Smooth muscle cell of the brain vasculature (primary cell): ENCODE measurements at regions not wholly inside any gene's neighbourhood (a gene's known extent, or its start where the extent isn't known, plus 50 kb on each side); places are given as distances from the start of the nearest gene placed in this dataset.

Experiments
- DNase-seq: peaks from one replicate; pipeline ENCODE4 v3.0.0-alpha.2; 2012; ENCODE audit warnings: low read depth, low spot score

DNA sequence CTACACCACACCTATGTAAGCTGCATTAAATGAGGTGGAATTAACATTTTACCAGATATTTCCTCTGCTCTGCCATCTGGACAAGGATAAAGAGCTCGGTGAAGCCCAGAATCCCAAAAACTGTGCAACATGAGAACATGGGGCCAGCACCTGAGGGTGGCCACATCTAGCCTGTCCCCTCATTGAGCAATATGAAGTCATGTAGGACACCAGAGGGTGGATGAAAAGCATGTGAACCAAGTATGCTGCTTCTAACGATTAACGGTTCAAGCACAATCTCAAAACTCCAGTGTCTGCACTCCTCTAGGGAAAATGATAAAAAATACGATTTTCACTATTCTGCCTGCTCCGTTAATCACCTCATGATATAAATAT, 545.8 kb downstream of the EBF1 start:
- DNase-seq: no peak

DNA sequence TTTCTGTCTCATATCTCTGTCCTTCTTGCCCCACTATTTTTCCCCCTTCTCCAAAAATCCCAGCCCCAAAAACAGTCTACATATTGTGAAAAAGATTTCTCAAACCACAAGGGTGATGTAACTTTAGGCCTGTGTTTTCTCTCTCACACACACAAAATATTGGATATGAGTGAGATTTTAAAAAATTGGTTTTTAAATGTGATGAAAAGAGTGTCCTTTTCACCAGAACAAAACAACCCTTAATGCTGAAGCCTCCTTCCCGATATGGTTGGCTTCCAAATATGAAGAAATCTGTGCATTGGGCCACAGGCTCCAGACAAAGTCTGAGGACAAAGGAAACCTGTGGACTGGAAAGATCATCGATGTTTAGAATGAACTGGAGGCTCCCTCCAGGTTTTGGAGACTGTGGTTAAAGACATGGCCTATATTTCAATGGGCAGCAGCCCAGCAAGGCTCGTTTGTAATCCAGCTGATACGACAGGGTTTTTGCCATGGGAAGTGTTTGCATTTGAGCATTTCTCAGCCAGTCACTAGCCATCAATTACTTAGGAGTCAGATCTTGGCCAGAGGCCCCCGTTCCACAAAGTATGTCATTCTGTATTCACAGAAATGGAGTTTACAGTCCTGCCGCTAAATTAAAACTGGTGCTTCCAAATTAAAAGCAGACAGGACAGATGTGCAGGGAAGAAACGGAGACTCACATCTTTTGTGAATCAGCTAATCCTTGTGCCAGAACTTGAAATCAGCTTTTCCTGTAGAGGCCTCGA, 546.3 kb downstream of the EBF1 start:
- no peak for DNase-seq

DNA sequence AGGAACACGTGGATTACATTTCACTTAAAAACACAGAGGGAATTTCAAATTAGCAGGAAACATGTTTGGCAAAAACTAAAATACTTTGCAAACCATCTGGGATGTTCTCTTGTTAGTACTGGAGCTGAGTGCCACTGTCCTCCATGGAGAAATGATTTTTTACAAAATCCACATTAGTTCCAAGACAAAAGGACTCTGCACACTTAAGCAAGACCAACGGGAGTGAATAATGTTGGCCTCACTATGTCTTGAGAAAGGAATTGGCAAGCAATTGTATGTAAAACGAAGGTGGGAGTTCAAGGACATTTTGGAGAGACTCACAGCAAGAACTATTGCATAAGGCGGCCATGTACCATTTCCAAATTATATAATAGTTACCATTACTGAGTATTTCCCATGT, 547.5 kb downstream of the EBF1 start:
- no peak for DNase-seq

DNA sequence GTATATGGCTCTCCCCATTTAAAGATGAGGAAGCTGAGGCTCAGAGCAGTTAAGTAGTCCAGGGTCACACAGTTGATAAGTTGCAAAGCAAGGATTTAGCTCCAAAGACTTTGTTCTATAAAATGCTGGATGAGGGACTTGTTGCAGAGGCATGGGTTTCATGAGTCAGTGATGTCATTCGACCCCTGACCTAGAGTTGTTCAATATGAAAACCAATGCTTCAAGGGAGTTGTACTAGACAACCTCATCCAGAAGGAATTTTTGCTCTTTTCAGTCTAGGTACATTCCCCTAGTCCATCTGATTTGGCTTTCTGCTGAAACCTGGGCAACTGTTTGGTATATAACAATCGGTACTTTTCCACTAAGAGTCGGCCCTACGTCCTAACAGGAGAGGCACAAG, 550.4 kb downstream of the EBF1 start:
- DNase-seq: no peak

DNA sequence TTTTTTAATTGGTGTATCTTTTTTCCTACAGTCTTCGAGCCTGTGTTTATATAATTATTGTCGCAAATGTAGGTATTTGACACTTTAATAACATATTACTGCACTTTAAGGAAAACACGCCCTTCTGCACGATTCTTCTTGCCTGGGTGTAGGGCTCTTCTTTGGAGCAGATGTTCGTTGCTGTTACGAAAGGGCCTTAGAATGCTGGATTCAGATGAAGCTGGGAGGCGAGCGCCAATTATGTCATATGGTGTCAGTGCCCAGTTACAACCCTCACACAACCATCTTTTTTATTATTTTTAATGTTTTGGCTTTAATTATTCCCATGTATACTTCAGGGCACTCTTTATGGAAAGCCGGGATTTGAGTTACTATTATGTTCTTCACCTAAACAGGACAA, 553.0 kb downstream of the EBF1 start:
- no peak for DNase-seq

DNA sequence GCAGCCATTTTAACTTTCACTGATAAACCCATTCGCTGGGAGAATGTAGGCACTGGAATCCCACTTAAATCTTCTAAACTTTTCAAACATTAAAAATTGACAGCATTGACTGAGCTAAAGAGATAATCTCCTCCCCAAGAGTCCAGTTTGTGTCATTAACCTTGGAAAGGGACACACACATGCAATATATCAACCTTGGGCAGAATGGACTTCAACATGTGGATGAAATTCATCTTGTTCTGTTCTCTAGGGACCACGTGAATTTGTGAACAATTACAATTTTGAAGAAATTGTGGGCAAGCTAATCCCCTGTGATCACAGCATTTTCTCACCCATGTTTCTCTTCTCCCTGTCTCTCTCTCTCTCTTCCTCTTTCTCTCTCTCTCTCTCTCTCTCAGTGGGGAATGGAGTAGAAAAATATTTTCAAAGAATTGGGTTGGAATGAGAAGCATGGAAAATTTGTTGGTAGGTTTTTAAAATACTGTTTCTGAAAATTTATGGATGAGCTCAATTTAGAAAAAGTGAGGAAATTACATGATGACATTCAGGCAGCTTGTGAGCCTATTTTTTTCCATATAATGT, 553.7 kb downstream of the EBF1 start:
- no peak for DNase-seq

DNA sequence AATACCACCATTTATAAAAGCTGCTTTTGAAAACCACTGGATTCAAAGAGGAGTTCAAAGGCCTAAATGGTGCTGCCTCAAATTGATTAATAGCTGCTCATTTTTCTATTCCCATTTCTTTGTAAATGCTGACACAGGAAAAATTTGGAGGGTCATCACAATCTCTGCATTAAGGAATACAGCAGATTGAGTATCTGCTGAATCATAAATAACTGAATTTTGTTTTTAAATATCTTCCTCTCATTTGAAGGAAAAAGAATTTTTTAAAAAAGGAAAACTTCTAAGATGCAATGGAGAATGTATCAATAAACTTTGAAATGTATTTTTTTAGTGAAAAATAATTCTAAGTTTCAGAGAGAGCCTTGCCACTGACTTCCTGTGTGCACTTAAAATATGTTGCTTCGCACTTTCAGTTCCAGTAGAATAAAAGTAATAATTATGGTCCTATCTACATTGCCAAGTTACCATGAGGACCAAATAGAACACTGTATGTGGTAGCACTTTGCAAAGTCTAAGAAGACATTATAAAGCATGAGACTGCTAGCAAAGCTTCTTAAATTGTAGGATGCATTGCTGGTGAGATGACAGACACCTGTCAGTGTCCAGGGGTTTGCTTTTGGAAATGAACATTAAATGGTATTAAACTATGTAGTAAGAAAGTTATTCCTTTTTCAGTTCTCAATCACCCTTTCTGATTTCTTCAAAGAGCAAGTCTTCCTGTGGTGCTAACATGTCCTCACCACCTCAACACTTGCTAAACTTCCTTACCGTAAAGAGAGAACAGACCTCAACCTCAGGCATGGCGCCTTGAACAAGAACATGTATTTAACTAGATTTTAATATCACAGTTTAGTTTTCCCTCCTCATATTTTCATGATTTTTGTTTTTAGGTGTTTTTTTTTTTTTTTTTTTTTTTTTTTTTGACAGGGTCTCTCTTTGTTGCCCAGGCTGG, 555.1 kb downstream of the EBF1 start:
- DNase-seq: no peak

DNA sequence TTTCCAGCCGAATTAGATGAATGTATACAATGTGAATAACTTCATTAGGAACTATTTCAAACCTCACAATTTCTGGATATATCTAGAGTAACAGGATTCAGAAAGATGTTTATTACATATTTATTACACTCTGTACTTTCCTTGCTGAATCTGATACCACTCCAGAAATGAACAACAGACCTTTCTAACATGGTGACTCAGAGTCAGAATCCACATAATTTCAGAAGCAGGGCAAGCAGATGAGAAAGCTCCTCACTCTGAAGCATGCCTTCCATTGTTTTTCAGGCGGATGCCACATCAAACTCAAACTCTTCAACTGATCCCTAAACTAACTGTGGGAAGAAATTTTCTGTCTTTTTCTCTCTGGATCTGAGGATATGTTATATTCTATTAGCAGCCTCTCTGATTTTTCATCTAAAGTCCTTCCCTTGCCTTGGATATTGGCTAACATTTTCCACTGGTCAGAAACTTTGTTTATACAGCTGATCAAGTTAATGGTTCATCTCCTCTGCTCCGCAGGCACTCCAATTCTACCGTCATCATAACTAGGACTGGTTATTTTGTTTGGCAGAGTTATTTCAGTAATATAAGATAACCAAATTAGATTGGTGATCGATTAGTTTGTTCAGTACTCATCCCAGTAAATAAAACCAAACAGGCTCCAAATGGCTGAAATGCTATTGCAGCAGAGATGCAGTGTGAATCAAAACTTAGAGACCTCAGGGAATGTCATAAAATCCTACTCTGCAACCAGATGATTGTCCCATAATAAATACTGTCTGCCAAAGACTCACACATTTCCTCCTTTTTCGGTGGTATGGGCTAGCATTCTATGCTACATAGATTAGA, 556.0 kb downstream of the EBF1 start:
- peak; percentile 72 for DNase-seq

DNA sequence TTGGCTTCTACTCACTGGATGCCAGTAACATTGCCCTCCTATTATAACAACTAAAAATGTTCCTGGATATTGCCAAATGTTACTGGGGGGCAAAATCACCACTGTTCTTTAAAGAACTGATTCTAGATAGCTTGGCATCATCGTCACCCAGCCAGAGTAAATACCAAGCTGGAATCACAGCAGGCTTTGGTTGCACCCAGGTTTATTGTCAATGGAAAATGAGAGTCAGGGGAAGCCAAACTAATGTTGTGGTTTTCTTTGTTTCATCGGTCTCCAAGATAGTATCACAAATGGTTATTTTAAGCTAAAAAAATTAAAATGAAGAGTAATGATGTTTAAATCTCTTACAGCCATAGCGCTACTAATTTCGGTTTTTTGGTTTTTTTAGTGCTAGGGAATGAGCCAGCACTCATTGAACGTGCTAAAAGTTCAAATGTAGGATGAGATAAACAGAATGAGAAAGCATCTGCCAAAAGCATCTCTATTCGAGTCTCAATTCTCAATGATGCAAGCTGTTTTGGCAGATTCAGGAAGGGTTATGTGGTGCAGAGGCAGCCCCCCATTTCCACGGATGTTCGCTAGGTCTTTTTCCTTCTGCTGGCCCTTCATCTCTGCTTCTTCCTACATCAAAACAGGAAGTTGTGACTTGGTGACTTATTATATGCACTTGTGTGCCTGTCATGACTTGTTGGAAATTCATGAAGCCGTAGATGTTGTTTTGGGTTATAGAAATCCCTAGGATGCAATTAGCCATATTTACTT, 558.0 kb downstream of the EBF1 start:
- no peak for DNase-seq

DNA sequence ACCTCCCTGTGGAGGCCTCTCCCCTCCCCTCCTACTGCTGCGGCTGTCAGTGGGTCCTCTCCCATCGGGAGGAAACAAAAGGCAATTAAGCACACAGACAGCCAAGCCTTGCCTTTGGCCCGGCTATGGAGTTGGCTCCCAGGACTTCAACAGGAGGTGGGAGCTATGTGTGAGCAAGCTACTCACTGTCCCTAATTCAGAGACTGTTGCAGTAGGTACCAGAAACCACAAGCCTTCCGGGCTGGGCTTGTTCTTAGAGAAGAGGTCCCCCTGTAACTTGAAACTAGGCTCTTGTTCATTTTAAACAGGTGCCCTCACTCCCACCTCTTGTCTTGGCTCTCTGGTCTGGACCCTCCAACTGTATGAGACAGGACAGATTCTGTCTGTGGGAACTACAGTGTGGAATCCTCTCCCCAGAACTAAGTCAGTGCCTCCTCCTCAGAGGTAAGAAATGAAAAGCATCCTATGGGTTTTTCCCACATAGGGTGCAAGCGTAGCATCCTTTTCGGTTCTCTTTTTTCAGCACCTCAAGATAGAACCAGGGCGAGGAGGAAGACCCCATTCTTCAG, 561.1 kb downstream of the EBF1 start:
- DNase-seq: no peak

DNA sequence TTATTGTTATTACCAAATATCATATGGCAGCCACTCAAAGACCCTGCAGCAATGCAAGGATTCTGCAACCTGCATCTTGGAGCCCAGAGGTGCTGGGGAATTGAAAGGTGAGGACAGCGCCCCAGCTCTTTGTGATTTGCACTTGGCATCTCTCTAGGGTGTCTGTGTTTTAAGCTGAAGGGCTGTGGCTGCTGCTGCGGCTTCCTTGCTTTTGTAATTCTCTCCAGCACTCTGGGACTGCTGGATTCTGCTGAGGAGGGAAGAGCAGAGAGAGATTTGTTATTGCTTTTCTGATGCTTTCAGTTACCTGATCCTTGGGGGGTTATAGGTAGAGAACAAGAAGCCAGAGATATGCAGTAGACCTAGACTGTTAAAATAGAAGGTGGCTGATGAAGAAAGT, 562.4 kb downstream of the EBF1 start:
- no peak for DNase-seq

DNA sequence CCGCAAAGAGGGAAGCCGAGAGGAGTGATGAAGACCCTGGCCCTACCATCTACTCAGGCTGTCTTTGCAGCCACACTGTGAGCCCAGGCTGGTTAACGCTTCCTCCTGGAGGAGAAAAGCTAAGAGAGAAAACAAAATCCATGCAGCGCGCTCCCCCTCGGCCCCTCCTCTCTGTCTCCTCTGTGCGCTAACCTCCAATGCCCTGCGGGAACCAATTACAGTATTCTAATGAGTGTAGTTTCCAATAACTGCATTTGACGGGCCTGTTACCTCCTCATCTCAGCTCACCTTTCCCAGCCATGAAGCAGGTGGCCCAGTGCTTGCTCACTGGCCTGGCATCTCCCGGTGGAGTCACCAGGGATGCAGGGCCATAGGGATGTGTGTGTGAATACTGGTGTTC, 565.5 kb downstream of the EBF1 start:
- no peak for DNase-seq

DNA sequence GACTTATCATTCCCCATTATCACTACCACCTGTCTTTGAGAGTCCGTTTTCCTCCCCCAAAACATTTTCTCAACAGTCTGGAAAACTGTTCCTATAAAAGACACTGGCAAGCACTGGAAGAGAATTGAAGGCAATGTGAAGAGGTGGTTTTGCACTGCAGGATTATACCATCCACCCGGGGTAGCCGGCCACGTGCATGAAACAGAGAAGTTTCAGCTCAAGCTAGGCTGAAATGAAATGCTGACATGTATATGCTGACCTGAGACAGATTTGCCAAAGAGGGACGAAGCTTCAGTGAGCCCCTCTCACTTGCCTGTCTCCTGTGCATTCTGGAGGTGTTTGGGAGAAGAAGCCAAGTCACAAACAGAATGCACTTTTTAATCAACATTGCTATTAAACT, 567.0 kb downstream of the EBF1 start:
- no peak for DNase-seq

DNA sequence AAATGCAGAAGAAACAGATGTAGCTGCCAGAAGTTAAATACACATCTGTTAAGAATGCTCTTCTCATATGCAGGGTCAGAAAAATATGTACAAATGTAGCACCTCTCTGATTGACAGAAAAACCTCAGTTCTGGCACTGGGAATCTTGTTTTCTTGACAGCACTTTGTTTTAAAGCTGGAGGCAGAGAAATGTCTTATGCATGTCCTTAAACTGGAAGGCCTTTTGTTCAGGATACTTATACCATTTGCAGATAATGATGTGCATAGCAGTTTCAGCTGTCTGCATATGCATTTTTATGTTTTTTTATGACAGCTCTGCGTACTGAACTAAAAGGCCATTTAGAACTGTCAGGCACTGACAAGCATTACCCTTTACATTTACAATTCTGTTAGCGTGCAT, 567.9 kb downstream of the EBF1 start:
- DNase-seq: no peak

DNA sequence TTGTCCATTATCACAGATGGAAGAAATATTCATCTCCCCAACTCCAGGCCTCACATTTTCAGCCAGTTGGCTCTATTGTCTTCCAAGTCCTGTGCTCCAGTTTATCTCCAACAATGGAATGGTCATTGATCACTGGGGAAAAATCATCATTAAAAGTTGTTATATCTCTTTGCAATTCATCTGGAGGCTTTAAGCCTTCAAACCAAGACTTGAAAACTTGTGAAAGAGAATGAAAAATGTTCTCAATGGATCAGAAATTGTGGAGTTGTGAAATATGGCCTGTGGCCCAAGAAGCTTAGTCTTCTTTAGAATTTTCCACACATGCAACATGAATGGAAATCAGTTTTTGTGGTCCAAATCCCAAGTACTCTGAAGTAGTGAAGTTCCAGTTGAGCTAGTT, 569.6 kb downstream of the EBF1 start:
- no peak for DNase-seq

DNA sequence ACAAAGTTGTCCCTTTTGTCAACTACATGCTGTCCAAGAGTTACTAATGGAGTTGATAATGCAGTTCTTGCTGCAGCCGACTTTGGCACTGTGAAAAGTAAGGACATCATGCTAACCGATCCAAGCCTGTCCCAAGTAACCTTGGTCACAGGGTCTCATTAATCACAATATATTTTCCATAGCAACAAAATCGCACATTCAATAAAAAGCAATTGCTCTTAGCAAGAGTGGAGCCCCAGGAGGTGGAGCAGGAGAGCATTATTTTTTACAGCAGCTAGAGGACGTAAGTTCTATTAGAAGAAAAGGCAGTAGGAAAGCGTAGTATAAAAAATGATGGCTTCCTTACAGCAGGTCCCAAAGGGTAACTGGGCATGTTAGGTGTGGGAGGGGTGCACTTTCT, 570.3 kb downstream of the EBF1 start:
- no peak for DNase-seq

DNA sequence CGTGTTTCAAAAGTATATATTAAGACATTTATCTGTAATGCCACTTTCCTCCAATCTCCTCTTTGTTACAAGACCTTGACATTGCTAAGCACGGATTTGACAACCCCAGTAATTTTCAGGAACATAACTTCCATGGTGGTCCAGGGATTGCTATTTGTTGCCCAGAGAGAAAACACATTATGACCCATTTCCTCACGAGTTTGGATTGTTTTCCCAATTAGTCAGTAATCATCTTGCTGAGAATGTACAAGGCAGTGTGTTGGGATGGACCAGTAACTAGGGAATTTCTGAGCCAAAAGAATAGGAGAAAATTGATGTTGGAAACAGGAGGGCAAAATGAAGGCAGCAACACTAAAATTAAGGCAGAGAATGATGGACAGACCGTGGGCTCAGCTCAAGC, 574.1 kb downstream of the EBF1 start:
- no peak for DNase-seq

DNA sequence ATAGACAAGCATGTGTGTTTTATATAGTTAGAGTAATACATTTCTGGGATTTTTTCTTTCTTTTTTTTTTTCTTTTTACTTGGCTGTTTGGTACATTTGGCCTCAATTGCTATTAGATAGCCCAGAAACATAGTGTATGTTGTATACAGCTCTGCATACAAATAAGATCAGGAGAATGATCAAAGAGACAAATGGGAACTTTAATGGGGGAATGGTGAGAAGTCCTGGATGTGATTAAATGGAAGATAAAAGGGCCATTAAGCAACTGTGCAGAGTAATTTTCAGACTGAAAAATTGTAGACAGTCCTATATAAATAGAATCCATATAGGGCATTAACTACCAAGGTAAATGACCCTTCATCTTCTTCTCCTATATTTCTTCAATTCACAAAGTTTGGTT, 575.6 kb downstream of the EBF1 start:
- DNase-seq: no peak

DNA sequence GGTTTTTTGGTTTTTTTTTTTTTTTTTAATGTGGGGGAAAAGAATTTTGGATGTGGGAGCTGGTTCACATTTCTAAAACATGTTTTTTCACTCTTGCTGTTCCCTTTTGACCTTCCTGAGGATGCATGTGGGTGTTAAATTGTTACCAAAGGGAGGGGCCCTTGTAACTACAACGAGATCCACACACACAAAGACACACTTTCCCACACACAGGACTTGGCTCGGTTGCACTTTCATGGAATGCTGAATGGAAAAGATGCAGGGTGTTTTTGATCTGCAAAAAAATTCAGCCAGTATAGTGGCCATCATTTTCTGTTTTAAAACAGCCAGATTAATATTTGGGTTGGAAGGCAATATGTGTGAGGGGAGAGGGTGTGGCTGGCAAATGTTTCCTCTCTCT, 576.9 kb downstream of the EBF1 start:
- no peak for DNase-seq

DNA sequence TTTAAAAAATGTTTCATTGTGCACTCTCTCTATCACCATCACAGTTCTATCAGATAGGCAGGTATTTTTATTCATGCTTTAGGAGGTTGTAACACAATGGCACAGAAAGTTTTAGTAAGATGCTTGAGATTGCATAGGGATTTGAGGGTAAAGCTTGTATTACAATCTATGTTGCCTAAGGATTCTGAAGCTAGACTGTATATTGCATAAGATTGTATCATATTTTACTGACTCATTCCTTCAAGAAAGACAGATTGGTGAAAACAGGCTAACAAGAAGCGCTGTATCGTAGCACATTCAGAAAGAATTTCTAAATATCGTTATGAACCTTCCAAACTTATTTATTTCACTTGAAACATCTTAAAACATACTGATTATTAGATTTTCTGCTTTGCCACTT, 577.7 kb downstream of the EBF1 start:
- no peak for DNase-seq
